Keratinocyte (primary cell): ENCODE measurements at regions not wholly inside any gene's neighbourhood (a gene's known extent, or its start where the extent isn't known, plus 50 kb on each side); places are given as distances from the start of the nearest gene placed in this dataset.
"Not testable (repeated sequence)": the region's sequence is repeated elsewhere in the genome, so short reads cannot be mapped to it uniquely, and the experiment has no call there.

Experiments used
- DNase-seq: peaks from one replicate; pipeline ENCODE4 v3.0.0-alpha.2; 2011; ENCODE audit warnings: low read depth, missing footprints, low spot score
- FAIRE-seq: peaks from 2 replicates; lab custom pipeline; 2011; peaks lifted over from hg19 to GRCh38; lab: Jason Lieb, UNC
- H2AFZ ChIP-seq: 2 replicates; pipeline ENCODE4 v1.6.0; 2012; ENCODE audit warnings: low read length, control low read depth, inconsistent platforms; ENCODE audit not compliant: control insufficient read depth
- H3K27ac ChIP-seq: 2 replicates; pipeline ENCODE4 v1.5.1; 2011; ENCODE audit warnings: low read length; ENCODE audit not compliant: control insufficient read depth, insufficient read depth
- H3K27me3 ChIP-seq: 3 replicates; pipeline ENCODE4 v1.6.0; 2011; ENCODE audit warnings: low read length; ENCODE audit not compliant: control insufficient read depth, insufficient read depth; ENCODE audit errors: extremely low read depth
- H3K36me3 ChIP-seq, 2 experiments: 2 replicates in 1 of 2; 3 replicates in 1 of 2; pipeline ENCODE4 v1.5.1; 2011; ENCODE audit warnings: low read length in 2 of 2, mild to moderate bottlenecking in 1 of 2; ENCODE audit not compliant: control insufficient read depth in 2 of 2, insufficient read depth in 2 of 2; ENCODE audit errors: extremely low read depth in 1 of 2
- H3K4me1 ChIP-seq: 3 replicates; pipeline ENCODE4 v1.5.1; 2011; ENCODE audit warnings: low read length; ENCODE audit not compliant: control insufficient read depth, insufficient read depth; ENCODE audit errors: extremely low read depth
- H3K4me2 ChIP-seq: 3 replicates; pipeline ENCODE4 v1.6.0; 2011; ENCODE audit warnings: low read depth, low read length; ENCODE audit not compliant: control insufficient read depth, insufficient read depth; ENCODE audit errors: extremely low read depth
- H3K4me3 ChIP-seq, 3 experiments: fragments of 200-600 bp in 1 of 3; sonication (generic) in 1 of 3; 2 replicates in 2 of 3; 3 replicates in 1 of 3; pipeline ENCODE4 v1.5.1; 2011 to 2016; ENCODE audit warnings: low read length in 3 of 3, mild to moderate bottlenecking in 3 of 3, control low read depth in 2 of 3, inconsistent platforms in 1 of 3, low read depth in 1 of 3, mixed read lengths in 1 of 3, mixed run types in 1 of 3, moderate library complexity in 1 of 3; ENCODE audit not compliant: control insufficient read depth in 2 of 3, insufficient read depth in 2 of 3; ENCODE audit errors: extremely low read depth in 1 of 3
- H3K79me2 ChIP-seq: 2 replicates; pipeline ENCODE4 v1.6.0; 2012; ENCODE audit warnings: low read length; ENCODE audit not compliant: control insufficient read depth, insufficient read depth
- H3K9ac ChIP-seq: 3 replicates; pipeline ENCODE4 v1.6.0; 2011; ENCODE audit warnings: low read length; ENCODE audit not compliant: control insufficient read depth, insufficient read depth; ENCODE audit errors: extremely low read depth
- H3K9me1 ChIP-seq: 3 replicates; pipeline ENCODE4 v1.6.0; 2011; ENCODE audit warnings: low read length; ENCODE audit not compliant: control insufficient read depth, insufficient read depth; ENCODE audit errors: extremely low read depth
- H3K9me3 ChIP-seq: 2 replicates; pipeline ENCODE4 v1.5.1; 2012; ENCODE audit warnings: low read depth, low read length; ENCODE audit not compliant: control insufficient read depth
- H4K20me1 ChIP-seq: 3 replicates; pipeline ENCODE4 v1.6.0; 2011; ENCODE audit warnings: low read length; ENCODE audit not compliant: control insufficient read depth, insufficient read depth; ENCODE audit errors: extremely low read depth
- CTCF ChIP-seq, 3 experiments: IDR thresholded peaks in 1 of 3; conservative IDR thresholded peaks in 1 of 3; optimal IDR thresholded peaks in 1 of 3; 2 replicates in 2 of 3; 3 replicates in 1 of 3; pipeline versions ENCODE3 to v1.5.1; 2011; ENCODE audit warnings: low read length in 3 of 3, mild to moderate bottlenecking in 3 of 3, moderate library complexity in 2 of 3, control low read depth in 1 of 3, inconsistent platforms in 1 of 3; ENCODE audit not compliant: insufficient read depth in 2 of 3; ENCODE audit errors: extremely low read depth in 1 of 3
- EZH2 ChIP-seq: IDR thresholded peaks from one replicate; pipeline ENCODE4 v1.6.1; 2012; ENCODE audit warnings: inconsistent platforms, mild to moderate bottlenecking, low read length, moderate library complexity
- dilution Hi-C: fragments of 300-500 bp; cut with MboI; formaldehyde crosslinking; loops from one replicate; pipeline ENCODE4 v1.7.0; 2020; ENCODE audit warnings: low sequenced_read_pairs; ENCODE audit not compliant: extremely low pct_ligation_motif_present

DNA sequence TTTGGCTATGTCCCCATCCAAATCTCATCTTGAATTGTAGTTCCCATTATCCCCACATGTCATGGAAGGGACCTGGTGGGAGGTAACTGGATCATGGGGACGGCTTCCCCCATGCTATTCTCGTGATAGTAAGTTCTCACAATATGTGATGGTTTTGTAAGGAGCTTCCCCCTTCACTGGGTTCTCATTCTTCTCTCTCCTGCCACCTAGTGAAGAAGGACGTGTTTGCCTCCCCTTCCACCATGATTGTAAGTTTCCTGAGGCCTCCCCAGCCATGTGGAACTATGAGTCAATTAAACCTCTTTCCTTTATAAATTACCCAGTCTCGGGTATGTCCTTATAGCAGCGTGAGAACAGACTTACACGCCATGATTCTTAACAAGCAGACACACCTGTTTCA lies 165.6 kb downstream of the XPNPEP1 start:
- H3K9ac ChIP-seq, DNase-seq, H3K9me3 ChIP-seq, H3K36me3 ChIP-seq, H3K27ac ChIP-seq, H3K4me2 ChIP-seq, H3K4me3 ChIP-seq, H3K9me1 ChIP-seq, H3K27me3 ChIP-seq, H3K79me2 ChIP-seq, FAIRE-seq, H3K4me1 ChIP-seq, dilution Hi-C loops, H2AFZ ChIP-seq, H4K20me1 ChIP-seq: not testable (repeated sequence)
- peak in 1 of 3 experiments; percentile 24 for TF ChIP-seq CTCF (optimal IDR thresholded peaks at IDR 0.05 in 1 of 3, IDR thresholded peaks at IDR 0.05 in 1 of 3, conservative IDR thresholded peaks at IDR 0.05 in 1 of 3; ENCODE audit: extremely low read depth in 1 of 3, insufficient read depth in 2 of 3, low read length in 3 of 3)

- Histone ChIP-seq H3K9ac (no peak overlapping the region), H3K4me3 (no peak overlapping the region), H3K27ac (no peak overlapping the region), H3K4me1 (no peaks in the 10 kb centered on the region), H3K79me2 (no peaks in the 10 kb centered on the region), H2AFZ (no peak overlapping the region), H4K20me1 (no peaks in the 10 kb centered on the region), H3K4me2 (no peak overlapping the region), H3K9me1 (no peaks in the 10 kb centered on the region), H3K36me3 (no peaks in the 10 kb centered on the region), H3K27me3 (no peaks in the 10 kb centered on the region), H3K9me3 (no peaks in the 10 kb centered on the region)
- FAIRE-seq (no peak), DNase-seq (no peak)
- TF ChIP-seq EZH2 = no peak
- TF ChIP-seq CTCF (optimal IDR thresholded peaks at IDR 0.05 in 1 of 3, IDR thresholded peaks at IDR 0.05 in 1 of 3, conservative IDR thresholded peaks at IDR 0.05 in 1 of 3; ENCODE audit: extremely low read depth in 1 of 3, insufficient read depth in 2 of 3, low read length in 3 of 3) = no peak
- dilution Hi-C loops = no loop called here
Observed at GRCh38 chr10:109746861-109747260, 176.4 kb downstream of the XPNPEP1 start.
